ENCODE measurements at regions not wholly inside any gene's neighbourhood (a gene's known extent, or its start where the extent isn't known, plus 50 kb on each side); places are given as distances from the start of the nearest gene placed in this dataset.
A peak's percentile ranks its signal among the peaks of the same experiment; 100 is the strongest.

DNA sequence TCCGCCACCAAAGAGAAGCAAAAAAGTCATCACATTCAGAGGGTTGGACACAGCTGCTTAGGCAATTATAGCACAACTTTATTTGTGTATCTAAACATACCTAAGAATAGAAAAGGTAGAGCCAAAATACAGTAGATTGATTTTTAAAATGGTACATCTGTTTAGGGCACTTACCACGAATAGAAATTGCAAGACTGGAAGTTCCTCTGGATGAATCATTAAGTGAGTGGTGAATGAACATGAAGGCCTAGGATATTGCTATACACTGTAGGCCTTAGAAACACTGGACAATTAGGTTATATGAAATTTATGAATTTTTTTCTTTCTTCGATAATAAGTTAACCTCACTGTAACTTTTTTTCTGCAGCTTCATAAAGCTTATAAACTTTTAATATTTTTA lies 687.0 kb downstream of the BCL11A start:
- CTCF ChIA-PET (ENCODE audit: partially characterized antibody): no interaction called here
- Histone ChIP-seq H3K4me3 (ENCODE audit: low read length in 2 of 2) (no peak overlapping the region), H3K36me3 (ENCODE audit: insufficient read depth, low read length) (no peaks in the 10 kb centered on the region), H3K4me1 (ENCODE audit: insufficient read depth, low read length) (no peaks in the 10 kb centered on the region), H3K27me3 (ENCODE audit: insufficient read depth, low read length) (no peaks in the 10 kb centered on the region), H3K27ac (ENCODE audit: low read depth, low read length) (no peak overlapping the region), H3K9me3 (ENCODE audit: control insufficient read depth in 1 of 2, low read length in 2 of 2) (no peaks in the 10 kb centered on the region)
- H3K4me3 Mint-ChIP-seq: no peak overlapping the region
- H3K9me3 Mint-ChIP-seq: peaks cover 0 to 14% (median 8%) of the 10 kb centered on the region in 8 donors
- H3K36me3 Mint-ChIP-seq: no peaks in the 10 kb centered on the region
- H3K27me3 Mint-ChIP-seq: no peaks in the 10 kb centered on the region
- intact Hi-C loops (cut with micrococcal nuclease): no loop called here
- H3K27ac Mint-ChIP-seq: no peak overlapping the region
- H3K4me1 Mint-ChIP-seq: no peaks in the 10 kb centered on the region
- DNase-seq: no peak
- POLR2A ChIA-PET (ENCODE audit: partially characterized antibody): no interaction called here

DNA sequence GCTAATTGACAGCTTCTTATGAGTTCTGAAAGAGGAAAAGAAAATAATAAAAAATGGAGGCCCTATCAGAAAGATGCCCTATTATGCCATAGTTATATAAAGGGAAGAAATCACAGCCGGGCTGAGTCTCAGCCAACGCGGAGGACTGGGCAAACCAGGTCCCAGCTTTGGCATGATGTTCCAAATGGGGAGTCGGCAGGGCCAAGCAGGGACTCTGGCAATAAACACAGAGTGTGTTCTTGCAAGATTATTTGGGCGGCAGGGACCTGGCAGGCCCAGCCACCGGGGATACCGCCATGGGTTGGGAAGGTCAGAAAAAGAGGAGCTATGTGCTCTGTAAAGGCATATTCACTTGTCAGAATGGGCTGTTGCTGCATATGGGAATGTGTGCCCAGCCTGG lies 694.9 kb downstream of the BCL11A start:
- H3K36me3 Mint-ChIP-seq: no peaks in the 10 kb centered on the region
- peaks cover 0 to 28% (median 9%) of the 10 kb centered on the region in 8 donors for H3K9me3 Mint-ChIP-seq
- H3K27me3 ChIP-seq (ENCODE audit: insufficient read depth, low read length): no peaks in the 10 kb centered on the region
- H3K36me3 ChIP-seq (ENCODE audit: insufficient read depth, low read length): no peaks in the 10 kb centered on the region
- H3K4me1 ChIP-seq (ENCODE audit: insufficient read depth, low read length): no peaks in the 10 kb centered on the region
- peaks cover 0 to 4% of the 10 kb centered on the region in 2 donors for H3K27me3 Mint-ChIP-seq
- H3K27ac Mint-ChIP-seq: no peak overlapping the region
- intact Hi-C loops (cut with micrococcal nuclease): no loop called here
- no peaks in the 10 kb centered on the region for H3K4me1 Mint-ChIP-seq
- no peak for DNase-seq
- H3K4me3 ChIP-seq (ENCODE audit: low read length in 2 of 2): no peak overlapping the region
- ChIA-PET POLR2A (ENCODE audit: partially characterized antibody) (no interaction called here), CTCF (ENCODE audit: partially characterized antibody) (no interaction called here)
- no peak overlapping the region for H3K4me3 Mint-ChIP-seq
- no peak overlapping the region for H3K27ac ChIP-seq (ENCODE audit: low read depth, low read length)
- no peaks in the 10 kb centered on the region for H3K9me3 ChIP-seq (ENCODE audit: control insufficient read depth in 1 of 2, low read length in 2 of 2)

DNA sequence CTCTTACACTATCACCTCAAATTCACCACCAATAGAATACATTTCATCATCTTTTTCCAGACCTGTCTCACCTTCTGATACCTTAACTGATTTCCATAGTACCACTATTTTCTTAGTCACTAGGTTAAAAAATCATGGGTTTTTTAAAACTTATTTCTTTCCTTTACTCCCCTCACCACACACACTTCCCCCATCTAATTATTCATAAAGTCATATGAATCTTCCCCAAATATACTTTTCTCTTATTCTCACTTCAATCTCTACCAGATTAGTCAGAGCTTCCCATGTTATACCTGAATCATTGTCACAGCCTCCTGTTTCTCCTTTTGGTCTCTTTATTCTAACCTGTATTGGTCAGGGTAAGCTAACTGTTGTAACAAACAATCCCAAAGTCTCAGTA lies 696.3 kb downstream of the BCL11A start:
- peaks cover 0 to 21% (median 6%) of the 10 kb centered on the region in 8 donors for H3K9me3 Mint-ChIP-seq
- ChIA-PET POLR2A (ENCODE audit: partially characterized antibody) (no interaction called here), CTCF (ENCODE audit: partially characterized antibody) (no interaction called here)

DNA sequence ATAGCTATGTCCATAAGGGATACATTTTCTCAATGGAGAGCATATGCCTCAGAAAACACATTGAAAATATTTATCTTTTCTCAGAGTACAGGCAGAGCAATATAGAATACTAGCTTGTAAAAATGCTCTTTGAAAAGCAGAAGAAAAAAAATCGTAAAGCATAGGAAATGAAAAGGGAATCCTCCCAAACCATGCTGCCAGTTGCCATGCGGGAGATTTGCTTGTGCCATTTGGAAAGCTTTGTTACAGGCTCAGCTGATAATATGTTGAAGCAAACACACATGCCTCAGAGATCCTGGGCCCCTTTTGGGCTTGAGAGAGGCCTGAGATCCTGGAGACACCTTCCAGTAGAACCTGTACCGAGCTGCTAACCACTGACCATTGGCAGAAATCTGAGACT lies 697.1 kb downstream of the BCL11A start:
- intact Hi-C loops (cut with micrococcal nuclease): no loop called here
- Histone ChIP-seq H3K9me3 (ENCODE audit: control insufficient read depth in 1 of 2, low read length in 2 of 2) (no peaks in the 10 kb centered on the region), H3K27me3 (ENCODE audit: insufficient read depth, low read length) (no peaks in the 10 kb centered on the region), H3K36me3 (ENCODE audit: insufficient read depth, low read length) (no peaks in the 10 kb centered on the region), H3K4me1 (ENCODE audit: insufficient read depth, low read length) (no peaks in the 10 kb centered on the region), H3K27ac (ENCODE audit: low read depth, low read length) (no peak overlapping the region), H3K4me3 (ENCODE audit: low read length in 2 of 2) (no peak overlapping the region)
- Mint-ChIP-seq H3K27me3 (peaks cover 0 to 4% of the 10 kb centered on the region in 2 donors), H3K4me3 (peak overlapping the region in 1 of 8 donors; percentile 21), H3K9me3 (peaks cover 0 to 14% (median 2%) of the 10 kb centered on the region in 8 donors), H3K4me1 (no peaks in the 10 kb centered on the region), H3K36me3 (no peaks in the 10 kb centered on the region), H3K27ac (no peak overlapping the region)
- ChIA-PET CTCF (ENCODE audit: partially characterized antibody) (no interaction called here), POLR2A (ENCODE audit: partially characterized antibody) (no interaction called here)
- no peak for DNase-seq

More for the DNA sequence above, 696.3 kb downstream of the BCL11A start:
- no peak overlapping the region for H3K4me3 Mint-ChIP-seq
- no peaks in the 10 kb centered on the region for H3K4me1 ChIP-seq (ENCODE audit: insufficient read depth, low read length)
- no peaks in the 10 kb centered on the region for H3K9me3 ChIP-seq (ENCODE audit: control insufficient read depth in 1 of 2, low read length in 2 of 2)
- H3K27me3 ChIP-seq (ENCODE audit: insufficient read depth, low read length): no peaks in the 10 kb centered on the region
- H3K27ac Mint-ChIP-seq: no peak overlapping the region
- H3K4me1 Mint-ChIP-seq: no peaks in the 10 kb centered on the region
- H3K36me3 Mint-ChIP-seq: no peaks in the 10 kb centered on the region
- DNase-seq: no peak
- no peak overlapping the region for H3K4me3 ChIP-seq (ENCODE audit: low read length in 2 of 2)
- intact Hi-C loops (cut with micrococcal nuclease): no loop called here
- peaks cover 0 to 4% of the 10 kb centered on the region in 2 donors for H3K27me3 Mint-ChIP-seq
- no peaks in the 10 kb centered on the region for H3K36me3 ChIP-seq (ENCODE audit: insufficient read depth, low read length)
- H3K27ac ChIP-seq (ENCODE audit: low read depth, low read length): no peak overlapping the region

DNA sequence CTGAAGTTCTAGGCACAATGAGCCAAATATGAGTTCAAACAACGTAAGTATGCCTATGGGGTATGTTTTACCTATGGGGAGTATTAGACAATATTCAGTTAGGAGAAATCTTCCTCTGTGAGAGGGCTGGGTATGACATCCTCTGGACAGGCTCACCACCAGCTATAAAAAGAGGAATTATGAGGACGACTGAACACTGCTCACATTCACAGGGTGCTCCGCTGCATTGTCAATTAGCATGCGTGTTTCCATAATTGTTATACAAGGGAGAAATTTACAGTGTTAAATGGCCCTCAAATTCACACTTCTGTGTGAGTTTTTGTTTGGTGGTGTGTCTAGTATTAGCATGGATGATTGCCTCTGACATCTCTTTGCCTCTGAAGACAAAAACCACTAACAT lies 700.4 kb downstream of the BCL11A start:
- Mint-ChIP-seq H3K27ac (no peak overlapping the region), H3K4me3 (no peak overlapping the region), H3K36me3 (no peaks in the 10 kb centered on the region), H3K27me3 (peaks cover 0 to 2% of the 10 kb centered on the region in 2 donors), H3K9me3 (peaks cover 0 to 2% (median 0%) of the 10 kb centered on the region in 8 donors), H3K4me1 (no peaks in the 10 kb centered on the region)
- H3K27ac ChIP-seq (ENCODE audit: low read depth, low read length): no peak overlapping the region
- no peaks in the 10 kb centered on the region for H3K36me3 ChIP-seq (ENCODE audit: insufficient read depth, low read length)
- no peak overlapping the region for H3K4me3 ChIP-seq (ENCODE audit: low read length in 2 of 2)
- ChIA-PET POLR2A (ENCODE audit: partially characterized antibody) (no interaction called here), CTCF (ENCODE audit: partially characterized antibody) (no interaction called here)
- no peak for DNase-seq
- no peaks in the 10 kb centered on the region for H3K9me3 ChIP-seq (ENCODE audit: control insufficient read depth in 1 of 2, low read length in 2 of 2)
- intact Hi-C loops (cut with micrococcal nuclease): no loop called here
- no peaks in the 10 kb centered on the region for H3K4me1 ChIP-seq (ENCODE audit: insufficient read depth, low read length)
- H3K27me3 ChIP-seq (ENCODE audit: insufficient read depth, low read length): no peaks in the 10 kb centered on the region

DNA sequence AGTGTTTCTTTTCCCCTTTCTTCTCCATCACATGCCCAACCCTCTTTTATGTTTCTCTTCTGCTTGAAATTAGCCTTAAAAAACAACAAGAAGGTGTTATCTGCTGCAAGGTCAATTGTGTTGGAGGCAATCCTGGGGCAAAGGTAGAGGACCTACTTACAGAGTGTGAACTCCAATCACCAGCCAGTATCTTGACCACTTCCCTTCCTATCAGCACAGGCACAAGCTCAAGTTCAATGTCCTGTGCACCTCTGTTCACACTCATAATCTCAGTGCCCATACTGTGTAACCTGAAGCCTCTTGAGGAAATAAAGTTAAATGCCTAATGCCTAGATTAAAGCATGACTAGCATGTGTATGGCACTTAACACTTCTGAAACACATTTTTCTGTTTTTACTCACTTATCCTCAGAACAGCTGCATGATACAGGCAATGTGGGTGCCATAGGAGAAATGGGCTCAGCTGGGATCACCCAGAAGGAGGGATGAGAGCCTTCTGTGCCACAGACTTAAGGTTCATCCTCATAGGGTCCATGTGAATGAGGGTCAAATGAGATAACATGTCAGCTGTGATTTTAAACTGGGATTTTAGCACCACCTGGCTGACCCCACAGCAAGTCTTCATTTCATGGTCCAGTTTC lies 701.5 kb downstream of the BCL11A start:
- no peak overlapping the region for H3K27ac Mint-ChIP-seq
- Histone ChIP-seq H3K27me3 (ENCODE audit: insufficient read depth, low read length) (no peaks in the 10 kb centered on the region), H3K9me3 (ENCODE audit: control insufficient read depth in 1 of 2, low read length in 2 of 2) (no peaks in the 10 kb centered on the region), H3K27ac (ENCODE audit: low read depth, low read length) (no peak overlapping the region), H3K4me1 (ENCODE audit: insufficient read depth, low read length) (no peaks in the 10 kb centered on the region), H3K4me3 (ENCODE audit: low read length in 2 of 2) (no peak overlapping the region), H3K36me3 (ENCODE audit: insufficient read depth, low read length) (no peaks in the 10 kb centered on the region)
- no peak for DNase-seq
- POLR2A ChIA-PET (ENCODE audit: partially characterized antibody): no interaction called here
- no peak overlapping the region for H3K4me3 Mint-ChIP-seq
- no peaks in the 10 kb centered on the region for H3K36me3 Mint-ChIP-seq
- H3K27me3 Mint-ChIP-seq: no peaks in the 10 kb centered on the region
- peaks cover 0 to 2% (median 0%) of the 10 kb centered on the region in 8 donors for H3K9me3 Mint-ChIP-seq
- CTCF ChIA-PET (ENCODE audit: partially characterized antibody): no interaction called here
- H3K4me1 Mint-ChIP-seq: no peaks in the 10 kb centered on the region
- intact Hi-C loops (cut with micrococcal nuclease): no loop called here

DNA sequence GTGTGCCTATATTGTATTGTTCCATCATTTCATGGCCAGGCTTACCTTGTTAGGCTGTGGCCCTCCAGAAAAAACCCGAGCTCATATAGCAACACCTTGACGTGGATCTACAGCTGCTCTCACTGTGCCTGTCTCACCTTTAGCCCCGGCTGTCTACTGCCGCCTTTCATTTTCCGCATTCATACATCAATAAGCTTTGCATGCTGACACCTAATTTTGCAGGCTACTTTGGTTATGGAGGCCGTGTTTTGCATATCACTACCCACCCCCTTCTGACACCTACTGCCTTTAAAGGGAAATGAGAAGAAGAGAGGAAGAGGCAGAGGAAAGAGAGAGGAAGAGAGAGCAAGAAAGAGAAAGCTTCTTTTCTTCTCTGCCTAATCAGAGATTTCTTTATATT lies 702.9 kb downstream of the BCL11A start:
- H3K27me3 Mint-ChIP-seq: no peaks in the 10 kb centered on the region
- no peak overlapping the region for H3K4me3 ChIP-seq (ENCODE audit: low read length in 2 of 2)
- intact Hi-C loops (cut with micrococcal nuclease): no loop called here
- no peaks in the 10 kb centered on the region for H3K27me3 ChIP-seq (ENCODE audit: insufficient read depth, low read length)
- POLR2A ChIA-PET (ENCODE audit: partially characterized antibody): no interaction called here
- no peak overlapping the region for H3K27ac ChIP-seq (ENCODE audit: low read depth, low read length)
- H3K4me3 Mint-ChIP-seq: no peak overlapping the region
- H3K9me3 ChIP-seq (ENCODE audit: control insufficient read depth in 1 of 2, low read length in 2 of 2): no peaks in the 10 kb centered on the region
- no peaks in the 10 kb centered on the region for H3K36me3 Mint-ChIP-seq
- H3K36me3 ChIP-seq (ENCODE audit: insufficient read depth, low read length): no peaks in the 10 kb centered on the region
- H3K4me1 Mint-ChIP-seq: no peaks in the 10 kb centered on the region
- H3K4me1 ChIP-seq (ENCODE audit: insufficient read depth, low read length): no peaks in the 10 kb centered on the region
- CTCF ChIA-PET (ENCODE audit: partially characterized antibody): interaction anchor here (0.8 kb wide), 1 partner anchor 11 kb away, joined by 5 read pairs; no protein-coding TSS in a partner anchor
- DNase-seq: no peak
- no peak overlapping the region for H3K27ac Mint-ChIP-seq
- peaks cover 0 to 2% (median 0%) of the 10 kb centered on the region in 8 donors for H3K9me3 Mint-ChIP-seq

DNA sequence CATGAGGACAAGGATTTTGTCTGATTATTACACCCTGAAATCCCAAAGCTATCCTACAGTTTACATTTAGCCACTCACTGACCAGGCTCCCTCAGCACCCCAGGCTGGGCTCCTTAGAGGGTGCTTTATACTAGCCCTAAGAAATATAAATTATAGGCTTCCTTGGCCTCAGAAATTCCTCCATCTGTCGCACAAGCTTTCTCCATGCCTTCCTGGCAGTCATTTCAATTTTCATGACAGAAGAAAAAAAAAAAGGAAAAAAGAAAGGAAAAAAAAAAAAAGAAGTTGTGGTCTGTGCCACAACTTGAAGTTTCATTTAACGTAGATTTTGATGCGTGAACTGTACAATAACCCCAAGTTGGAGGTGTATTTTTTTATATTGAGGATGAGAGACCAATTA lies 719.5 kb downstream of the BCL11A start:
- no peaks in the 10 kb centered on the region for H3K9me3 ChIP-seq (ENCODE audit: control insufficient read depth in 1 of 2, low read length in 2 of 2)
- Mint-ChIP-seq H3K36me3 (no peaks in the 10 kb centered on the region), H3K4me1 (no peaks in the 10 kb centered on the region), H3K9me3 (peaks cover 0 to 5% (median 2%) of the 10 kb centered on the region in 8 donors), H3K27ac (no peak overlapping the region), H3K4me3 (no peak overlapping the region), H3K27me3 (peaks cover 0 to 1% of the 10 kb centered on the region in 2 donors)
- H3K27ac ChIP-seq (ENCODE audit: low read depth, low read length): no peak overlapping the region
- no peaks in the 10 kb centered on the region for H3K27me3 ChIP-seq (ENCODE audit: insufficient read depth, low read length)
- intact Hi-C loops (cut with micrococcal nuclease): no loop called here
- H3K4me1 ChIP-seq (ENCODE audit: insufficient read depth, low read length): no peaks in the 10 kb centered on the region
- H3K4me3 ChIP-seq (ENCODE audit: low read length in 2 of 2): no peak overlapping the region
- no peak for DNase-seq
- no peaks in the 10 kb centered on the region for H3K36me3 ChIP-seq (ENCODE audit: insufficient read depth, low read length)
- POLR2A ChIA-PET (ENCODE audit: partially characterized antibody): no interaction called here
- CTCF ChIA-PET (ENCODE audit: partially characterized antibody): no interaction called here
